H1 (cell line): ENCODE measurements at regions not wholly inside any gene's neighbourhood (a gene's known extent, or its start where the extent isn't known, plus 50 kb on each side); places are given as distances from the start of the nearest gene placed in this dataset.
"Not testable (repeated sequence)": the region's sequence is repeated elsewhere in the genome, so short reads cannot be mapped to it uniquely, and the experiment has no call there.

ENCODE experiments used
- CTCF ChIA-PET: fragments of 300-600 bp; sonication (Branson Sonifier 250); formaldehyde crosslinking; loops from one replicate; lab custom pipeline; 2021; ENCODE audit not compliant: partially characterized antibody; lab: Charles Lee
- POLR2A ChIA-PET: fragments of 300-600 bp; sonication (Branson Sonifier 250); formaldehyde crosslinking; loops from one replicate; lab custom pipeline; 2021; ENCODE audit warnings: inconsistent platforms; ENCODE audit not compliant: partially characterized antibody; lab: Charles Lee
- DNase-seq, 2 experiments: peaks; one replicate each; pipeline versions ENCODE4 v3.0.0 to v3.0.0-alpha.2; 2010 to 2022; ENCODE audit warnings: low spot score in 2 of 2, low read depth in 1 of 2, mixed read lengths in 1 of 2
- FAIRE-seq: peaks from 2 replicates; lab custom pipeline; 2011; peaks lifted over from hg19 to GRCh38; lab: Jason Lieb, UNC
- H2AFZ ChIP-seq: 2 replicates; pipeline ENCODE4 v1.8.1; 2012; ENCODE audit warnings: low read length, inconsistent platforms
- H2AK5ac ChIP-seq: 2 replicates; pipeline ENCODE4 v1.6.1; 2013; ENCODE audit warnings: low read depth, low read length
- H2BK120ac ChIP-seq: replicated peaks from 2 replicates; pipeline ENCODE3; 2013; ENCODE audit warnings: low read depth, low read length, inconsistent platforms
- H2BK12ac ChIP-seq: 2 replicates; pipeline ENCODE4 v1.6.1; 2013; ENCODE audit warnings: low read depth, low read length
- H2BK15ac ChIP-seq: 2 replicates; pipeline ENCODE4 v1.6.1; 2013; ENCODE audit warnings: low read length
- H2BK20ac ChIP-seq: 2 replicates; pipeline ENCODE4 v1.6.1; 2013; ENCODE audit warnings: low read length
- H2BK5ac ChIP-seq: 2 replicates; pipeline ENCODE4 v1.6.1; 2013; ENCODE audit warnings: low read depth, low read length
- H3K14ac ChIP-seq: 2 replicates; pipeline ENCODE4 v1.6.1; 2013; ENCODE audit warnings: inconsistent platforms; ENCODE audit not compliant: insufficient read length
- H3K18ac ChIP-seq: 2 replicates; pipeline ENCODE4 v1.6.1; 2013; ENCODE audit warnings: low read length; ENCODE audit errors: extremely low read depth
- H3K23ac ChIP-seq: 2 replicates; pipeline ENCODE4 v1.6.1; 2013; ENCODE audit warnings: inconsistent platforms; ENCODE audit not compliant: insufficient read length
- H3K23me2 ChIP-seq: 2 replicates; pipeline ENCODE4 v1.6.1; 2013; ENCODE audit warnings: low read depth, low read length
- H3K27ac ChIP-seq: 2 replicates; pipeline ENCODE4 v1.6.1; 2011; ENCODE audit warnings: low read depth, low read length, inconsistent platforms
- H3K27me3 ChIP-seq, 4 experiments: replicated peaks in 1 of 4; 1 replicate in 1 of 4; 2 replicates in 3 of 4; pipeline versions ENCODE4 v1.6.1 to v1.8.1; 2011 to 2013; ENCODE audit warnings: low read length in 3 of 4, mild to moderate bottlenecking in 3 of 4, inconsistent platforms in 2 of 4, mixed read lengths in 2 of 4, moderate library complexity in 1 of 4; ENCODE audit not compliant: control insufficient read depth in 3 of 4, insufficient read depth in 3 of 4; ENCODE audit errors: extremely low read depth in 1 of 4
- H3K36me3 ChIP-seq, 4 experiments: 2 replicates each; pipeline versions ENCODE4 v1.6.1 to v1.8.1; 2011 to 2013; ENCODE audit warnings: mild to moderate bottlenecking in 4 of 4, low read length in 3 of 4, moderate library complexity in 2 of 4, control low read depth in 1 of 4, inconsistent platforms in 1 of 4; ENCODE audit not compliant: insufficient read depth in 4 of 4, control insufficient read depth in 2 of 4
- H3K4ac ChIP-seq: replicated peaks from 2 replicates; pipeline ENCODE3; 2013; ENCODE audit warnings: low read length, low read depth, mixed read lengths, inconsistent platforms; ENCODE audit not compliant: insufficient read length
- H3K4me1 ChIP-seq, 4 experiments: replicated peaks in 1 of 4; 1 replicate in 1 of 4; 2 replicates in 3 of 4; pipeline versions ENCODE4 v1.6.1 to v1.8.1; 2011 to 2013; ENCODE audit warnings: low read length in 3 of 4, inconsistent platforms in 2 of 4, mixed read lengths in 1 of 4; ENCODE audit not compliant: insufficient read depth in 4 of 4, control insufficient read depth in 3 of 4
- H3K4me2 ChIP-seq, 2 experiments: 2 replicates each; pipeline versions ENCODE4 v1.6.1 to v1.8.1; 2011 to 2013; ENCODE audit warnings: low read depth in 2 of 2, low read length in 2 of 2, control low read depth in 1 of 2, inconsistent platforms in 1 of 2, mild to moderate bottlenecking in 1 of 2; ENCODE audit not compliant: insufficient read depth in 1 of 2
- H3K4me3 ChIP-seq, 4 experiments: fragments of 200-600, 300-600 bp in 1 of 4; sonication (generic), shearing (Covaris generic), sonication (Bioruptor Twin) in 1 of 4; 2 replicates each; pipeline versions ENCODE4 v1.5.1 to v1.8.1; 2011 to 2016; ENCODE audit warnings: low read length in 4 of 4, low read depth in 3 of 4, control low read depth in 2 of 4, inconsistent platforms in 2 of 4, mild to moderate bottlenecking in 2 of 4, mixed read lengths in 1 of 4, moderate library complexity in 1 of 4; ENCODE audit not compliant: insufficient read depth in 2 of 4; ENCODE audit errors: extremely low read depth in 1 of 4
- H3K56ac ChIP-seq: replicated peaks from 2 replicates; pipeline ENCODE3; 2013; ENCODE audit warnings: low read depth, mild to moderate bottlenecking, mixed read lengths, low read length, inconsistent platforms; ENCODE audit not compliant: insufficient read length
- H3K79me1 ChIP-seq: 2 replicates; pipeline ENCODE4 v1.6.1; 2013; ENCODE audit warnings: low read depth, low read length, control low read depth
- H3K79me2 ChIP-seq, 2 experiments: 2 replicates each; pipeline versions ENCODE4 v1.6.1 to v1.8.1; 2012 to 2013; ENCODE audit warnings: low read length in 2 of 2, mild to moderate bottlenecking in 2 of 2, inconsistent platforms in 1 of 2; ENCODE audit not compliant: insufficient read depth in 2 of 2, control insufficient read depth in 1 of 2
- H3K9ac ChIP-seq, 4 experiments: replicated peaks in 1 of 4; 1 replicate in 1 of 4; 2 replicates in 3 of 4; pipeline versions ENCODE4 v1.6.1 to v1.8.1; 2011 to 2013; ENCODE audit warnings: low read depth in 3 of 4, low read length in 3 of 4, control low read depth in 2 of 4, mild to moderate bottlenecking in 2 of 4, moderate library complexity in 2 of 4, inconsistent platforms in 1 of 4; ENCODE audit errors: extremely low read depth in 1 of 4
- H3K9me3 ChIP-seq, 2 experiments: 2 replicates each; pipeline versions ENCODE4 v1.6.1 to v1.8.1; 2012 to 2013; ENCODE audit warnings: mild to moderate bottlenecking in 2 of 2, moderate library complexity in 2 of 2, control low read depth in 1 of 2, inconsistent platforms in 1 of 2, low read depth in 1 of 2, low read length in 1 of 2, mixed read lengths in 1 of 2; ENCODE audit not compliant: insufficient read depth in 2 of 2
- H4K20me1 ChIP-seq, 2 experiments: replicated peaks in 1 of 2; 2 replicates each; pipeline versions ENCODE3 to v1.8.1; 2011 to 2013; ENCODE audit warnings: inconsistent platforms in 2 of 2, low read length in 2 of 2, mild to moderate bottlenecking in 1 of 2; ENCODE audit not compliant: insufficient read depth in 2 of 2, control insufficient read depth in 1 of 2
- H4K5ac ChIP-seq: 2 replicates; pipeline ENCODE4 v1.6.1; 2013; ENCODE audit warnings: low read length, low read depth, mixed read lengths, inconsistent platforms; ENCODE audit not compliant: insufficient read length
- H4K8ac ChIP-seq: 2 replicates; pipeline ENCODE4 v1.8.0; 2013; ENCODE audit warnings: mild to moderate bottlenecking, moderate library complexity, low read length, inconsistent platforms; ENCODE audit not compliant: insufficient read depth; ENCODE audit errors: extremely low read depth
- H4K91ac ChIP-seq: replicated peaks from 2 replicates; pipeline ENCODE3; 2013; ENCODE audit warnings: low read length, mixed read lengths, inconsistent platforms; ENCODE audit not compliant: insufficient read length

DNA sequence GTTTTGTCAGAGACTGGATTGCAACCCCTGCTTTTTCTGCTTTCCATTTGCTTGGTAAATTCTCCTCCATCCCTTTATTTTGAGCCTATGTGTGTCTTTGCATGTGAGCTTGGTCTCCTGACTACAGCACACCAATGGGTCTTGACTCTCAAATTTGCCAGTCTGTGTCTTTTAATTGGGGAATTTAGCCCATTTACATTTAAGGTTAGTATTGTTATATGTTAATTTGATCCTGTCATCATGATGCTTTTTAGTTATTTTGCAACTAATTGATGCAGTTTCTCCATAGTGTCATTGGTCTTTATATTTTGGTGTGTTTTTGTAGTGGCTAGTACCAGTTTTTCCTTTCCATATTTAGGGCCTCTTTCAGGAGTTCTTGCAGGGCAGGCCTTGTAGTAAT lies 133.8 kb upstream of the RORA start:
- H3K27me3 ChIP-seq, H3K23ac ChIP-seq, H3K79me2 ChIP-seq, H2BK20ac ChIP-seq, H3K23me2 ChIP-seq, H2AK5ac ChIP-seq, H3K9me3 ChIP-seq, H4K91ac ChIP-seq, H2BK12ac ChIP-seq, FAIRE-seq, H3K9ac ChIP-seq, H2BK5ac ChIP-seq, H3K27ac ChIP-seq, H3K4me1 ChIP-seq, H3K4me3 ChIP-seq, H4K8ac ChIP-seq, H3K18ac ChIP-seq, H2AFZ ChIP-seq, H2BK120ac ChIP-seq, CTCF ChIA-PET, H3K14ac ChIP-seq, H4K5ac ChIP-seq, H3K4ac ChIP-seq, H4K20me1 ChIP-seq, H3K36me3 ChIP-seq, H2BK15ac ChIP-seq, H3K4me2 ChIP-seq, H3K56ac ChIP-seq, POLR2A ChIA-PET, DNase-seq, H3K79me1 ChIP-seq: not testable (repeated sequence)
